Epithelial cell of esophagus (primary cell): ENCODE measurements at regions not wholly inside any gene's neighbourhood (a gene's known extent, or its start where the extent isn't known, plus 50 kb on each side); places are given as distances from the start of the nearest gene placed in this dataset.
A peak's percentile ranks its signal among the peaks of the same experiment; 100 is the strongest.

Source experiments
- DNase-seq: peaks from one replicate; pipeline ENCODE4 v3.0.0; 2010; ENCODE audit warnings: low read depth
- H3K4me3 ChIP-seq: 2 replicates; pipeline ENCODE4 v1.5.1; 2011; ENCODE audit warnings: mild to moderate bottlenecking, low read length, control low read depth
- CTCF ChIP-seq: IDR thresholded peaks from 2 replicates; pipeline ENCODE4 v1.5.1; 2011; ENCODE audit warnings: low read depth, mild to moderate bottlenecking, low read length, control low read depth, inconsistent platforms; ENCODE audit not compliant: insufficient read depth; ENCODE audit errors: missing control alignments

- peak; percentile 60 for DNase-seq
- TF ChIP-seq CTCF, result no peak
- no peak overlapping the region for H3K4me3 ChIP-seq
Measured at GRCh38 chr5:93186076-93186682, 394.8 kb downstream of the NR2F1-AS1 start.

- no peak overlapping the region for H3K4me3 ChIP-seq
- DNase-seq, result no peak
- no peak for TF ChIP-seq CTCF
Measured at GRCh38 chr5:93184041-93184440, 397.0 kb downstream of the NR2F1-AS1 start.

GRCh38 chr5:93179466-93179865 lies 401.6 kb downstream of the NR2F1-AS1 start:
- no peak for DNase-seq
- no peak overlapping the region for H3K4me3 ChIP-seq
- no peak for TF ChIP-seq CTCF

- TF ChIP-seq CTCF, result no peak
- DNase-seq, result no peak
- no peak overlapping the region for H3K4me3 ChIP-seq
Measured at GRCh38 chr5:93174930-93175329, 406.1 kb downstream of the NR2F1-AS1 start.

GRCh38 chr5:93165559-93165958 lies 415.5 kb downstream of the NR2F1-AS1 start:
- TF ChIP-seq CTCF, result no peak
- H3K4me3 ChIP-seq, result no peak overlapping the region
- DNase-seq, result no peak

- peak; percentile 72 for DNase-seq
Measured at GRCh38 chr5:93164690-93165089, 416.3 kb downstream of the NR2F1-AS1 start.

More at GRCh38 chr5:93164690-93165089, 416.3 kb downstream of the NR2F1-AS1 start:
- no peak overlapping the region for H3K4me3 ChIP-seq
- TF ChIP-seq CTCF, result no peak
